ENCODE measurements at regions not wholly inside any gene's neighbourhood (a gene's known extent, or its start where the extent isn't known, plus 50 kb on each side); places are given as distances from the start of the nearest gene placed in this dataset.

DNA sequence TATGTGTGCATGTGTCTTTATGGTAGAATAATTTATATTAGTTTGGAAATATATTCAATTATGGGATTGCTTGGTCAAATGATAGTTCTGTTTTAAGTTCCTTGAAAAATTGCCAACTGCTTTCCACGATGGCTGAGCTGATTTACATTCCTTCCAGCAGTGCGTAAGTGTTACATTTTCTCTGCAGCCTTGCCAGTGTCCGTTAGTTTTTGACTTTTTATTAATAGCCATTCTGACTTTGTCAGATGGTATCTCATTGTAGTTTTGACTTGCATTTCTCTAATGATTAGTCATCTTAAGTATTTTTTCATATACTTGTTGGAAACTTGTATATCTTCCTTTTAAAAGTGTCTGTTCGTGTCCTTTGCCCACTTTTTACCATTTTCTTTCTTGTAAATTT lies 434.2 kb upstream of the POT1 start:
- ChIA-PET POLR2A (no interaction called here), CTCF (ENCODE audit: low intra/inter-chr PET ratio) (no interaction called here)
- no peaks in the 10 kb centered on the region for H3K27me3 ChIP-seq (ENCODE audit: control insufficient read depth in 2 of 2, insufficient read depth in 2 of 2, low read length in 2 of 2)
- no peaks in the 10 kb centered on the region for H3K79me2 ChIP-seq (ENCODE audit: control insufficient read depth, insufficient read depth, low read length)
- no peak overlapping the region for H3K4me3 ChIP-seq
- ATAC-seq (no peak), FAIRE-seq (no peak), DNase-seq (ENCODE audit: extremely low read depth in 1 of 4, low spot score in 3 of 4) (no peak)
- H3K4me2 ChIP-seq (ENCODE audit: insufficient read depth, low read length): no peak overlapping the region
- H2AFZ ChIP-seq (ENCODE audit: low read depth, low read length): no peak overlapping the region
- no peak overlapping the region for H3K9ac ChIP-seq (ENCODE audit: insufficient read depth in 1 of 2, low read depth in 2 of 2, low read length in 2 of 2)
- intact Hi-C loops (cut with micrococcal nuclease) (no loop called here), in situ Hi-C loops (cut with MboI) (no loop called here)
- H3K9me3 ChIP-seq (replicated peaks; ENCODE audit: control insufficient read depth, insufficient read depth, low read depth, low read length): no peaks in the 10 kb centered on the region; the same call in 1 of the 2 replicates
- no peaks in the 10 kb centered on the region for H3K4me1 ChIP-seq (replicated peaks in 1 of 2; ENCODE audit: control insufficient read depth in 2 of 2, insufficient read depth in 2 of 2, low read length in 2 of 2)
- no peaks in the 10 kb centered on the region for H3K36me3 ChIP-seq (ENCODE audit: control insufficient read depth, insufficient read depth, low read length)
- 5% methylated on average over 4 of the region's 4 CpGs for WGBS (ENCODE audit: insufficient coverage, low coverage, missing lambda C conversion rate)
- no peaks in the 10 kb centered on the region for H3K9me1 ChIP-seq (ENCODE audit: control insufficient read depth, insufficient read depth, low read length)
- H3K27ac ChIP-seq (ENCODE audit: extremely low read depth, low read depth, low read length): no peak overlapping the region
- no TSS peak for BruUV-seq (replicated peaks)
- H4K20me1 ChIP-seq (replicated peaks; ENCODE audit: control insufficient read depth, insufficient read depth, low read length): no peaks in the 10 kb centered on the region
- no peak for TF ChIP-seq GATA2 (CRISPR knock-in tag; IDR thresholded peaks at IDR 0.05)
- TF ChIP-seq, protein P1, sequence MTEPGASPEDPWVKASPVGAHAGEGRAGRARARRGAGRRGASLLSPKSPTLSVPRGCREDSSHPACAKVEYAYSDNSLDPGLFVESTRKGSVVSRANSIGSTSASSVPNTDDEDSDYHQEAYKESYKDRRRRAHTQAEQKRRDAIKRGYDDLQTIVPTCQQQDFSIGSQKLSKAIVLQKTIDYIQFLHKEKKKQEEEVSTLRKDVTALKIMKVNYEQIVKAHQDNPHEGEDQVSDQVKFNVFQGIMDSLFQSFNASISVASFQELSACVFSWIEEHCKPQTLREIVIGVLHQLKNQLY (CRISPR knock-in tag; conservative IDR thresholded peaks at IDR 0.05): no peak
- no peak for TF ChIP-seq IFI16 (CRISPR knock-in tag; IDR thresholded peaks at IDR 0.05)
- TF ChIP-seq, protein P2, sequence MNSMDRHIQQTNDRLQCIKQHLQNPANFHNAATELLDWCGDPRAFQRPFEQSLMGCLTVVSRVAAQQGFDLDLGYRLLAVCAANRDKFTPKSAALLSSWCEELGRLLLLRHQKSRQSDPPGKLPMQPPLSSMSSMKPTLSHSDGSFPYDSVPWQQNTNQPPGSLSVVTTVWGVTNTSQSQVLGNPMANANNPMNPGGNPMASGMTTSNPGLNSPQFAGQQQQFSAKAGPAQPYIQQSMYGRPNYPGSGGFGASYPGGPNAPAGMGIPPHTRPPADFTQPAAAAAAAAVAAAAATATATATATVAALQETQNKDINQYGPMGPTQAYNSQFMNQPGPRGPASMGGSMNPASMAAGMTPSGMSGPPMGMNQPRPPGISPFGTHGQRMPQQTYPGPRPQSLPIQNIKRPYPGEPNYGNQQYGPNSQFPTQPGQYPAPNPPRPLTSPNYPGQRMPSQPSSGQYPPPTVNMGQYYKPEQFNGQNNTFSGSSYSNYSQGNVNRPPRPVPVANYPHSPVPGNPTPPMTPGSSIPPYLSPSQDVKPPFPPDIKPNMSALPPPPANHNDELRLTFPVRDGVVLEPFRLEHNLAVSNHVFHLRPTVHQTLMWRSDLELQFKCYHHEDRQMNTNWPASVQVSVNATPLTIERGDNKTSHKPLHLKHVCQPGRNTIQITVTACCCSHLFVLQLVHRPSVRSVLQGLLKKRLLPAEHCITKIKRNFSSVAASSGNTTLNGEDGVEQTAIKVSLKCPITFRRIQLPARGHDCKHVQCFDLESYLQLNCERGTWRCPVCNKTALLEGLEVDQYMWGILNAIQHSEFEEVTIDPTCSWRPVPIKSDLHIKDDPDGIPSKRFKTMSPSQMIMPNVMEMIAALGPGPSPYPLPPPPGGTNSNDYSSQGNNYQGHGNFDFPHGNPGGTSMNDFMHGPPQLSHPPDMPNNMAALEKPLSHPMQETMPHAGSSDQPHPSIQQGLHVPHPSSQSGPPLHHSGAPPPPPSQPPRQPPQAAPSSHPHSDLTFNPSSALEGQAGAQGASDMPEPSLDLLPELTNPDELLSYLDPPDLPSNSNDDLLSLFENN (IDR thresholded peaks at IDR 0.05; ENCODE audit: low read depth in 2 of 2, low read length in 2 of 2): no peak
- no peak for TF ChIP-seq EHMT2 (IDR thresholded peaks at IDR 0.05)
- no peak for TF ChIP-seq PCBP2 (IDR thresholded peaks at IDR 0.05; ENCODE audit: low read depth, low read length, poor library complexity, severe bottlenecking)
- TF ChIP-seq, protein P3, sequence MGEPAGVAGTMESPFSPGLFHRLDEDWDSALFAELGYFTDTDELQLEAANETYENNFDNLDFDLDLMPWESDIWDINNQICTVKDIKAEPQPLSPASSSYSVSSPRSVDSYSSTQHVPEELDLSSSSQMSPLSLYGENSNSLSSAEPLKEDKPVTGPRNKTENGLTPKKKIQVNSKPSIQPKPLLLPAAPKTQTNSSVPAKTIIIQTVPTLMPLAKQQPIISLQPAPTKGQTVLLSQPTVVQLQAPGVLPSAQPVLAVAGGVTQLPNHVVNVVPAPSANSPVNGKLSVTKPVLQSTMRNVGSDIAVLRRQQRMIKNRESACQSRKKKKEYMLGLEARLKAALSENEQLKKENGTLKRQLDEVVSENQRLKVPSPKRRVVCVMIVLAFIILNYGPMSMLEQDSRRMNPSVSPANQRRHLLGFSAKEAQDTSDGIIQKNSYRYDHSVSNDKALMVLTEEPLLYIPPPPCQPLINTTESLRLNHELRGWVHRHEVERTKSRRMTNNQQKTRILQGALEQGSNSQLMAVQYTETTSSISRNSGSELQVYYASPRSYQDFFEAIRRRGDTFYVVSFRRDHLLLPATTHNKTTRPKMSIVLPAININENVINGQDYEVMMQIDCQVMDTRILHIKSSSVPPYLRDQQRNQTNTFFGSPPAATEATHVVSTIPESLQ (CRISPR knock-in tag; IDR thresholded peaks at IDR 0.05): no peak
- no peak for TF ChIP-seq ELF4 (CRISPR knock-in tag; IDR thresholded peaks at IDR 0.05)
- TF ChIP-seq MBD2 (IDR thresholded peaks at IDR 0.05; ENCODE audit: borderline replicate concordance, low read depth): no peak
- TF ChIP-seq HSF4 (CRISPR knock-in tag; IDR thresholded peaks at IDR 0.05; ENCODE audit: borderline replicate concordance): no peak
- no peak for TF ChIP-seq MTA2 (IDR thresholded peaks at IDR 0.05; ENCODE audit: low read depth)
- TF ChIP-seq ZC3H4 (CRISPR knock-in tag; IDR thresholded peaks at IDR 0.05; ENCODE audit: borderline replicate concordance): no peak
- TF ChIP-seq SMARCB1 (IDR thresholded peaks at IDR 0.05; ENCODE audit: insufficient read length, low read depth): no peak
- no peak for TF ChIP-seq SRF (CRISPR knock-in tag; IDR thresholded peaks at IDR 0.05)
- no peak for TF ChIP-seq ZNF764 (CRISPR knock-in tag; IDR thresholded peaks at IDR 0.05; ENCODE audit: low read depth)
- no peak for TF ChIP-seq ZNF436 (CRISPR knock-in tag; IDR thresholded peaks at IDR 0.05)
